ENCODE measurements at regions not wholly inside any gene's neighbourhood (a gene's known extent, or its start where the extent isn't known, plus 50 kb on each side); places are given as distances from the start of the nearest gene placed in this dataset.

DNA sequence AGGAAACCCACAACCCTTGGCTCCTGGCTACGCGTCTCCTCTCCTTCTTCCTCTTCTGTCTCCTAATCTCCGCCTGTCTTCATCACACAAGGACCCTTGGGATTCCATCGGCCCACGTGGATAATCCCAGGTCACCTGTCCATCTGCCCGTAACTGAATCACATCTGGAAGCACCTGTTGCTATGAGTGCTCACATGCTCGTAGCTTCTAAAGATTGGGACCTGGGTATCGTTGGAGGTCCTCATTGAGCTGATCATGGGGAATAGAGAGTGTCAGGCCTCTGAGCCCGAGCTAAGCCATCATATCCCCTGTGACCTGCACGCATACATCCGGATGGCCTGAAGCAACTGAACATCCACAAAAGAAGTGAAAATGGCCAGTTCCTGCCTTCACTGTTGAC, 175.4 kb downstream of the SHOX start:
- DNase-seq (ENCODE audit: low read depth in 1 of 2, low spot score in 1 of 2): no peak

DNA sequence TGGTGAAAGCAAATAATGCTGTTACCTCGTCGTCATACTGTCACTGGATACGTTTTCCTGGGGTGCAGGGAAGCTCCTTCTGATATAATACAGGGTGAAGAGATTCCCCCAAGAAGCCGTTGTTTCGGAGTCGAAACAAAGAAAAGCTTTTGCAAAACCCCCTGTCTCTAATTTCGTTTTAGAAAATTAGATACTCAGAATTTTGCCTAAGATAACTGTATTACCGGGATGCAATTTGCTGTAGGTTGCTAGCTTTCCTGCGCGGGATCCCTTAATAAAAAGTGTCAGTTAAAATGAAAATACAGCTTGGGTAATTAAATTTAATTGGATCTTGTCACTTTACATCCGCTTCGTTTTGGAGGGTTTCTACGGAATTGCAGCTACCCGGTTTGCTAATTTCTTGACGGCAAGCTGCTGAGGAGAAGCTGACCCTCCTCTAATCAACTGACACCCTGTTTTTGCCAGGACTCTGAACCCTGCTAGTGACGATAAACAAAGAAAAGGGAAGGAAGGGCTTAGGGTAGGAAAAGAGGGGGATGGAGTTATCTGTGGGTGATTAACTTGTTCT, 174.6 kb downstream of the SHOX start:
- DNase-seq (ENCODE audit: low read depth in 1 of 2, low spot score in 1 of 2): no peak

DNA sequence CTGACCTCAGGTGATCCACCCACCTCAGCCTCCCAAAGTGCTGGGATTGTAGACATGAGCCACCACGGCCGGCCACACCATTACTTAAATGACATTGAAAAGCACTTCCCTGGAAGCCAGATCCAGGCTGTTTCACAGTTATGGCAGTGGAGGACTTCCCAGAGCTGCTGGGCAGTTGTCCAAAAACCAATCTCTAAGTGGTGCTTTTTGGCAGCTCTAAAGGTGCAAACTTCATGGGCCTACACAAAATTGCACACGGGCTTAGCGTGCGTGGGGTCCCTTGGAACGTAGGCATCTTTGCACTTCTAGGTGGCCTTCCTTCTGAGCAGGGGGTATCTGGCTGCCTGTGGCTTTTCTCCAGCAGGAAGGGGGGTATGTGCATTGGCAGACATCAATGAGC, 172.3 kb downstream of the SHOX start:
- DNase-seq (ENCODE audit: low read depth in 1 of 2, low spot score in 1 of 2): no peak

DNA sequence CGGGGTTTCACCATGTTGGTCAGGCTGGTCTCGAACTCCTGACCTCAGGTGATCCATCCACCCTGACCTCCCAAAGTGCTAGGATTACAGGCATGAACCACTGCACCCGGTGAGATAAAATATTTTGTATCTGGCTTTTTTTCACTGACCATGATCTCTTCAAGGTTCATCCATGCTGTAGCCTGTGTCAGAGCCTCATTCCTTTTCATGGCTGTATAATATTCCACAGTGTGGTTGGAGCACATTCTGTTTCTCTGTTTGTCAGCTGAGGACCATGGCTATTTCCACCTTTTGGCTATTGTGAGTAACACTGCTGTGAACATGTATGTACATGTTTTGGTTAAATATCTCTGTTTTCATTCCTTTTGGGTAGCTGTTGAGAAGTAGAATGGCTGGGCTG, 169.2 kb downstream of the SHOX start:
- no peak for DNase-seq (ENCODE audit: low read depth in 1 of 2, low spot score in 1 of 2)

DNA sequence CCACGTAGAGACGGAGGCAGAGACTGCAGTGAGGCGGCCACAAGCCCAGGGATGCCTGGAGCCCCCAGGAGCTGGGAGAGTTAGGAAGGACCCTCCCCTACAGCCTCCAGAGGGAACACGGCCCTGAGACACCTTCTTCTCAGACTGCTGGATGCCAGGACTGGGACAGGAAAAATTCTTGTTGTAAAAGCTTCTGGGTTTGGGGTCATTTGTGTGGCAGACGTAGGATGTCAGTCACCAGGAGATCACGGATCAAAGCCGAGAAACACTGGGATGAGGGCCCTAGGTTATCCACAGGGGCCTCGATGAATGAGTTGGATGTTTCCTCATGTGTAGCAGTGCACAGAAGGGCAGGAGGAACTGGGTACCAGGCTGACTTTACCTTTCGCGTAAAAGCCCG, 163.7 kb downstream of the SHOX start:
- no peak for DNase-seq (ENCODE audit: low read depth in 1 of 2, low spot score in 1 of 2)

DNA sequence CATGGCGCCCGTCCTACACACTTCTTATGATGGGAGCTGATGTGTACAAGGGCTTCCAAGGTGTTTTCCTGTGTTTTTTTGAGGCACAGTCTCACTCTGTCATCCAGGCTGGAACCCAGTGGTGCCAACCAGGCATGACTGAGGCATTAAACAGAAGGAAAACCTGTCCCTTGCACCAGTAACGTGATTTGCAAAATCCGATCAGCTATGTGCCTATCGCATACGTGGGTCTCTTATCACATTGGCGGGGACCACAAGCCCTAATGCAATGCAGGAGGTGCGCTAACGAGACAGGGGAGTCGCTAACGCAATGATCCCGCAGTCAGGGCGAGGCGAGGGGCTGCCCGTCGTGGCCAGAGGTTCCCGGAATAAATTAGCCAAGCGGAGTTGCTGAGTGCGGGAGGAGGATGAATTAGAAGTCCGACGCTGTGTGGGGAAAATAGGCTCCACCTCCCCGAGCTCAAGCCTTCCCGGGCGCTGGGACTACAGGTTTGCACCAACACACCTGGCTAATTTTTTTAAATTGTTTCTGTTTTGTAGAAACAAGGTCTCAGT, 162.7 kb downstream of the SHOX start:
- no peak for DNase-seq (ENCODE audit: low read depth in 1 of 2, low spot score in 1 of 2)

DNA sequence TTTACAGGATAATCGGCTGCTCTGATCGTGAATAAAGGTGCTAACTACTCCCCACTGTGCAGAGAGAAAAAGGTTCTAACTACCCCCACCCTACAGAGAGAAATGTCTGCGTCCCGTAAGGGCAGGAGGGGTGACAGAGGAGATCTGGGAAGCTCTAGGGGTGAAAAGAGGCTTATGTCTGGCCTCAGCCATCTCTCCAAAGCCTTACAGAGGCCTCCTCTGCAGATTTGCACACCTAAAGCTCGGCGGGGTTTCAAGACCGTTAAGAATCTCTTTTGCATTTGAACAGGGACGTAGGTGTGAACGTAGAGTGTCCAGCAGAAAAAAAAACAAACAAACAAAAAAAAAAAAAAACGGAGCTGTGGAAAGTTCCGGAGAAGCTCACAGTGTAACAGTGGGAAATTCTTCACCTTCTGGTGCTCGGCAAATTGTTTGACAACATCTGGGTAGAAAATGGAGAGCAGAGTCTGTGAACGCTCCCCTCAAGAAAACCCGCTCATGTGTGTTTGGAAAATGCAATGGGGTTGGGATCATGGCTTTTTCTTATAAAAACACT, 161.0 kb downstream of the SHOX start:
- no peak for DNase-seq (ENCODE audit: low read depth in 1 of 2, low spot score in 1 of 2)

DNA sequence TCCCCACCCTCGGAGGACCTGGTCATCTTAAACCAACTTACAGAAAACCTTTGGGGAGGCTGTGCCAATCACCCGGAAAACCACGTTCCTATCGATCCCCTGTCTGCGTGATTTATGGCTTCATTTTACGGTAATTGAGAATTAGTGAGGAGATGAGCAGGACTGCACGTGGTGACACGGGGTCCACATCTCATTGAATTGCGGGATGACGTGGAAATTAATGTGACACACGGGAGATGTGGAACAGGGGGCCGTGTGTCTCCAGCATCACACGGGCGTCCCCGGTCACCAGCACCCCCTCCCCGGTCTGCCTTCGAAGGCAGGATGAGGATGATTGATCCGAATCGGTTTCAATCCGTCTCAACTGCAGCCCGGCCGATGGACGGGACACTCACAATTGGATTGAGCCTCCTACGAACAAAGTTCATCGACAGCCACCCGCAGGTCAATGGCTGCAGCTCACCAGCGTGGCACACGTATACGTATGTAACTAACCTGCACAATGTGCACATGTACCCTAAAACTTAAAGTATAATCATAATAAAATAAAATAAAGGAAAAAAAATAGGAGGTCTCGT, 160.3 kb downstream of the SHOX start:
- DNase-seq (ENCODE audit: low read depth in 1 of 2, low spot score in 1 of 2): no peak

DNA sequence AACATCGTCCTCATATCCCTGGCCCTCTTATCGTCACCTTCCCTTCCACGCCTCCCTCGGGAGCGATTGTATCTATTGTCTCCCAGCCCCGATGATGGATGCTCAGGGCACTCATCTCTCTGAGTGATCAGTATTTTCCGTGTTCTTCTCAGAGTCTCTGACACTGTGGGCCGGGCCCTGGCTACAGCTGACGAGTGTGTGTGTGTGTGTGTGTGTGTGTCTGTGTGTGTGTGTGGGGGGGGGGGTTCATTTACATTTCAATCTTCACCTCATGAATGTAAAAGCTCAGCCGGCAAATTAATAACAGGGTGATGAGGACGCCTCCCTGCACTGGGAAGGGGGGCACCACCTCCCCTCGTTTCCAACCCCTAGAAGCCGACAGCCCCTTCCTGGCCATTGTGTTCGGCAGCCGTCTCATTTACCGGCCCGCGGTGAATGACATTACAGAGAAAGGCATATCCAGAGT, 159.5 kb downstream of the SHOX start:
- DNase-seq (ENCODE audit: low read depth in 1 of 2, low spot score in 1 of 2): no peak

DNA sequence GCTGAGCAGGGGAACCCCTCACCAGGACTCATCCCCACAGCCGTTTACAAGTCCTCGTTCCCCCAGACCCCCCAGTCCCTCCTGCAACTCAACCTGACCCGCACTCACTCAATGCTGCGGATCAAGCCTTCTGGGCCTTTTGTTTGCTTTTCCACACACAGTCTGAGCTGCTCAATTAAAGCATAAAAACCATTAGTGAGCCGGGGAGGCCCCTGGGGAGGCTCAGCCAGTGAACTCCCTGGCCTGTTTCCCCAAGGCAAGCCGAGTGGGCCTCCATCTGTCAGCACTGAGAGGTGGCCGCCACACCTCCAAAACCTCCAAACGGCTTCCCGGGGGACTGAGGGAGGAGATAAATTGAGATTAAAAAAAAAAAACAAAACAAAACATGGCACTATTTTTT, 158.5 kb downstream of the SHOX start:
- no peak for DNase-seq (ENCODE audit: low read depth in 1 of 2, low spot score in 1 of 2)

DNA sequence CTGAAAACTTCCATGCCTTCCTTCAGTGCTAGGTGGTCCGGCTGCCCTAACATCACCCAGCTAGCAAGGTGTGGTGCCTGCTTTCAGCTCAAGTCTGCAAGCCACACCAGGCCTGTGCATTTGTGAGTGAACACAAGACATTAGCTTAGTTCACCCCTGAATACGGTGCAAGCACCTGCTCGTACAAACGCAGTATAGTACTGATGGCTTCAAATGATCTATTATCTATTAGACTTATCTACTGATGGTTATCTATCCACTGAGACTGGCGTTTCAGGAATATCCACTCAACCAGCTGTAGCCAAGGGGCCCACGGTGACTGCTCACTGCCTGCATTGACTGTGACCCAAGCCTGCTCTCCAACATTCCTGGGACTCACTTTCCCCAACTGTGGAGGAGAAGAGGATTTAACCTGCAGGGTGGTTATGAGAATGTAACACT, 155.9 kb downstream of the SHOX start:
- DNase-seq (ENCODE audit: low read depth in 1 of 2, low spot score in 1 of 2): no peak

DNA sequence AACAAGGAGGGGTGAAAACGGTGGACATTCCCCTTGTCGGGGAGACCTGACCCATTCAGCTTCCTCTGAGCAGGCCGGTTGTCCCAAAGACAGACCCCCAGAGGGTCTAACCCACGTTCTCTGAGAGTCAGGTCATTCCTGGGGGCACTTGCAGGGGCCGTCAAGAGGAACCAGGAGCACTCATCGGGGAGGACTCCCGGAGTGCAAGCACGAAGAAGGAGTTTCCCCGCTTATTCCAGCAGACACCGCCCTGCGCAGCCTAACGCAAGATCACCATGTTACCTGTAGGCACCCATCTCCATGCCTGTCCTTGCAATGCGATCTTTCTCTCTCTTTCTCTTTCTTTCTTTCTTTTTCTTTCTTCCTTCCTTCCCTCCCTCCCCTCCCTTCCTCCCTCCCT, 154.2 kb downstream of the SHOX start:
- no peak for DNase-seq (ENCODE audit: low read depth in 1 of 2, low spot score in 1 of 2)

DNA sequence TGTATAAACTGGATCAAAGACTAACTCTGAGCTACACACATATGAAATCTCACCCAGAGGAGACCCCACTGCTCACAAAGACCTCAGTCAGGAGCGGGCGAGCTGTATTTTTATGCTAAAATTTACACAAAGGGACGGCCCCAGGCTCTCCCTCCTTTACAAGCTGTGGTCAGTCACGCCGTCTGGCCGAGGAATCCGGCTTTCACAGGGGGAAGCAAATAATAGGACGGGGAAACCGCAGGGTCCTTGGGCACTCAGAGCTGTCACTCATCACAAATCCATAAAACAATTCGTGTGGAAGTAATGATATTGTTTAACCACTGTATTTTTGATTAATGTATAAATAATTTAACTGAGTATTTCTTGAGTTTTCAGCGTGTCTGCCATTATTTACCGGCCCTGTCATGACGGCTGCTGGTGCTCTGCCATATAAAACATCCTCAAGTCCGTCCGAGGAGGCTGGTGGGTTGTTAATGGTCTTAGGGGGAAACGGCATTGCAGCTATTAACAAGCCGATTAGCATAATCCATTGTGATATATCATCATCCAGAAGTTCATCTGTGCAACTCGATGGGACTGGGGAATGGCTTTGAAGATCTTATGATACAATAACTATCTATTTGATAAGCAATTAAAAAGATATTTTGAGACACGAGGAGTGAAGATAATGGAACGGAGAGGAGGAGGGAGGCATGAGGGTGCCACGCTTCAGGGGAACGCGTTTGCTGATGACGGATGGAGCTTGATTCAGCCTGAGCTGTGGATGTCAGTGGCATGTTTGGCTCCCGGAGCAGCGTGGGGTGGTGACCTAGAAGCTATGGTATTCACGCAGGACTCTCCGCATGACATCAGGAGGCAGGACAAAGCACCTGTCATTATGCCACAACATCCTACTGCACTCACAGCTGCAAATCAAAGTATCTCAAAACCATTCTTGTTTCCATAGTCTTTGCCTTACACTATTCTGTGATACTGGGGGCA, 150.9 kb downstream of the SHOX start:
- DNase-seq (ENCODE audit: low read depth in 1 of 2, low spot score in 1 of 2): no peak

DNA sequence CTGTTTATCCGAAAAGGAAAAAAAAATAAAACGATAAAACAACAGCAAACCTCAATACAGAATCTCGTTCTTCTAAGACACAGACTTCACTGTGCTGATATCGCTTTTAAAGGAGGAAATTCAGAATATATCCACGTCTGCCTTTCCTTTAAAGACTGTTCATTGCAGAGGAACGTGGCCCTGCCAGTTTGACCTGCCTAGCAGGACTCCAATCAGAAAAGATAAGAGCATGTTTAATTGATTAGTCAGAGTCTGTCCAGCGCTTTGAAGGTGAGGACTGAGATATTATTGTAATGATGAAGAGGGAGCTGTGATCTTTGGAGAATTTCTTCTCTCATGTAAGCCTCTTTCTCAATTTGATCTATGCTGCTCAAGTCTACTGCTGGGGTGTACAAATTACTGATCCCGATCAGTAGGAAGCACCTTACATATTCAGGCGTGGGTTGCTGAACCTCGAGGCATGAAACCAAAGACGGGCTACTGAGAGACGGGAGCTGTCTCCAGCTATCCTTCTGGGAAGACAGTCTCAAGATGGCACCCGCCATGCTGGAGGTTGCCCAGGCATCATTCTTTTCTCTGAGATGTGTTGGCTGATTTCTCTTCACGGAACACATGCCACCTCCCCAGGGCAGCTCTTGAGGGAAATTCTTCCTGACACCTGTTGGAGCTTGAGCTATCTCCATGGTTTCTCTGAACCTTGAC, 146.1 kb downstream of the SHOX start:
- DNase-seq (ENCODE audit: low read depth in 1 of 2, low spot score in 1 of 2): no peak

DNA sequence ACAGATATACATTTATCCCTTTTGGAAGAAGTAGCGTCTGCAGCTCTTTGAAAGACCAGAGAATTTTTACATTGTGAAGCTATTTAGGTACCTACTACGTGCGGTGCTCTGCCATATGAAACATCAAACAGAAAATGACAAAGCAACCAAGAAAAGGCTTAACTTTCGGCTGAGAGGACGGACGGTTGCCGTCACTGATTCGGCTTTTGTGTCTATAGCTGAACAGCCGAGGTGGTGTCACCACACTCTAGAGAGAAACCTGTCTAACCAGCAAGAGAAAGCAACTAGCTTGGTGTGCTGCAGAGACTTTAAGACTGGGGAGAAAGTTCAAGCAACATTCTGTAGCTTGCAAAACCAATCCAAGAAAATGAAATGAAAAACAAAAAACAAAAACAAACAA, 145.5 kb downstream of the SHOX start:
- DNase-seq (ENCODE audit: low read depth in 1 of 2, low spot score in 1 of 2): no peak

DNA sequence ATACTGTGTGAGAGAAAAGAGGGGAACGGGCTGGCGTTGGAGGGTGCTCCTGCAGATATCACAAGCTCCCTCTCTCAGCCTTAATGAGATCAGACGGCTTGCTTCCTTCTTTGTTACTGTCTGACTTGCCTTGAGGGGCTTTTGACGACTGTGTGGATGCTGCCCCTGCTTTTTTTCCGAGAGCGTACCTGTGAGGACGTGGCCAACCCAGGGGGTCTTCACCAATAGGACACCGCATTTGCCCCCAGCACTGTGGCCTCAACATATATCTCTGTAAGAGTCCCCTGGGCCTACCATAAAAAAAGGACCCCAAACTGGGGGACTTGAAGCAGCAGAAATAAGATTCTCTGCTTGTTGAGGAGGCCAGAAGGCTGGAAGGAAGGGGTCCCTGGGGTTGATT, 143.9 kb downstream of the SHOX start:
- DNase-seq (ENCODE audit: low read depth in 1 of 2, low spot score in 1 of 2): no peak

DNA sequence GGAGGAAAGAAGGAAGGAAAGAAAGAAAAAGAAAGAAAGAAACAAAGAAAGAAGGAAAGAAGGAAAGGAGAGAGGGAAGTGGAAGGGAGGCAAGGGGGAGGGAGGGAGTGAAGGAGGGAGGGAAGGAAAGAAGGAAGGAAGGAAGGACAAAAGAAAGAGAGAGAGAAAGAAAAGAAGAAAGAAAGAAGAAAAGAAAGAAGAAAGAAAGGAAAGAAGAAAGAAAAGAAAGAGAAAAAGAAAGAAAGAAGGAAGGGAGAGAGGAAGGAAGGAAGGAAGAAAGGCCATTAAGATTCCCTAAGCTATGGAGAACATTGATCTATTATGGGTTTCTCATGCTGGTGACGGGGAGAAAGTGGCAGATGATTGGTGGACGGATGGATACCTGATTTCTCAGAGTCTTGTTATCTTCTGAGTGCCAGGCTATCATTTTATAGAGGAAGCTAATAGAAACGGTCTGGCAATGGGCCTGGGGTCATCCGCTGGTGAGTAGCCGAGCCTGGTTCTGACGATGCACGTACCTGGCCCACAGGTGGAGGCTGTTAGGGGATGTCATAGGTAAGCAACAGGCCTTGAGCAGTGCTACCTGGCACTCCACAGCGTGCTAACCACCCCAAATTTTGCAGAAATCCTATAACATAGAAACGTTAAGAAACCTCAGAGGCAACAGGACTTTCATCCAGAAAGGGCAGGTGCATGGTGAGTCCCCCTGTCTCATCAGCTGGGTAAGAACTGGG, 142.9 kb downstream of the SHOX start:
- DNase-seq (ENCODE audit: low read depth in 1 of 2, low spot score in 1 of 2): no peak

DNA sequence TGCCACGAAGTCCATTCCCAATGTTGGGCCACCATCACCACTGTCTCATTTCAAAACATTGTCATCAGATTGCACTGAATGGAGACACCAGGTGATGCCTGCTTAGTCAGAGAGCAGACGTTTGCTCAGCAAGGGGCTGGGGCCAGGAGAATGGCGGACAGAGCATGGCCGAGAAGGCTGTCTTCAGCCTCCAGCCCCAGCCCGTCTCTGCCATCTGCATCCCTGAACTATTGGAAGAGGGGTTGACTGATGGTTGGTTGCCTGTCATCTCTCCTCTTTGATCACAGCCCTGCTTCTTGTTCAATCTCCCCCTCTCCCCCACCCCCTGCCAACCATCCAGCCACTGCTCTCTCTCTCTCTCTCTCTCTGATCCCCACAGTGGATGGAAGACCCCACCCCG, 140.9 kb downstream of the SHOX start:
- DNase-seq (ENCODE audit: low read depth in 1 of 2, low spot score in 1 of 2): no peak

DNA sequence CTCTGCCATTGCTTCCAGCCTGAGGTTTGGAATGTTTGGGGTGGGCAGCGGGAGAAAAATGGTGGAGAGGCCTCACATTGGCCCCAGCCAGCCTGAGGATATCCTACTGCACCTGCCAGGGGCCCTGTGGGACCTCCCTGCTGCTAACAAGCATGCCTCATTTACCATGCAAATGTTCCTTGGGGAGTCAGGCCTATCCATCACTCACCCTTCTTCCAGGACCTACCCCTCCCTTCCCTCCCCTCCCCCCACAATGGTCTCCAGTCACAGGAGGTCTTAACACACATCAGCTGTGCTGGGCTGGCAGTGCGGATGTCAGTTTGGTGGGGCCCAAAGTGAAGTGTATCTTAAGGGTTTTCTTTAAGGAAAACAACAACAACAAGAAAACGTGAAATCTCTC, 139.2 kb downstream of the SHOX start:
- DNase-seq (ENCODE audit: low read depth in 1 of 2, low spot score in 1 of 2): no peak

DNA sequence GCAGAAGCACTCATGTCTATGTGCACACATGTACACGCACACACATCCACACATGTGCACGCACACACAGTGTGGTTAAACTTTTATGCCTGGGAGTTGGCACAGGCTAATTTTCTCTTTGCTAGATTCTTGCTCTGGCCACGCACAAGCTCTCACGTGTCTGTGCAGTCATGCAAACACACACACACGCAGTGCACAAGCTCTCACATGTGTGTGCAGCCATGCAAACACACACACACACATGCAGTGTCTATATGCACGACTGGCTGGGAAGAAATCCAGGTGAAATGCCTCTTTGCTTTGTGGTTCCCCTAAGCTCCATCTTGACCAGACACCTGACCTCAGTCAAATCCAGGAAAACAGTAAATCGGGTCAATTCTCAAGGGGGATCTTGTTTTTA, 138.0 kb downstream of the SHOX start:
- no peak for DNase-seq (ENCODE audit: low read depth in 1 of 2, low spot score in 1 of 2)

Measured in activated CD4-positive, alpha-beta T cell treated with anti-CD3 and anti-CD28 coated beads, Interleukin-2, amount 50 U/mL, for 24 hours (primary cell).